SK-N-SH (cell line): ENCODE measurements at regions not wholly inside any gene's neighbourhood (a gene's known extent, or its start where the extent isn't known, plus 50 kb on each side); places are given as distances from the start of the nearest gene placed in this dataset.

Experiments
- CTCF ChIA-PET: fragments of 300-600, 350-600 bp; formaldehyde crosslinking; extraction: SDS; loops from one replicate; lab custom pipeline; 2021; lab: Yijun Ruan, JAX
- POLR2A ChIA-PET: fragments of 350-600 bp; sonication (Branson Sonifier 250); formaldehyde crosslinking; extraction: SDS; loops from one replicate; lab custom pipeline; 2020; ENCODE audit warnings: antibody characterized with exemption, inconsistent platforms; lab: Yijun Ruan, JAX
- DNase-seq: peaks from one replicate; pipeline ENCODE4 v3.0.0; 2012
- H2AFZ ChIP-seq: fragments of 200-600 bp; sonication (generic); 2 replicates; pipeline ENCODE4 v1.8.1; 2016; ENCODE audit warnings: antibody characterized with exemption, mild to moderate bottlenecking, low read depth
- H3F3A ChIP-seq: fragments of 200-600 bp; sonication (generic); replicated peaks from 2 replicates; pipeline ENCODE3; 2016; ENCODE audit warnings: antibody characterized with exemption, mild to moderate bottlenecking; ENCODE audit not compliant: insufficient read depth
- H3K27ac ChIP-seq, 2 experiments: fragments of 200-500 bp in 1 of 2; fragments of 200-600 bp in 1 of 2; sonication (Bioruptor generic) in 1 of 2; sonication (generic), shearing (Covaris generic) in 1 of 2; 2 replicates each; pipeline versions ENCODE4 v1.5.1 to v1.6.1; 2014 to 2016; ENCODE audit warnings: low read depth in 2 of 2, inconsistent platforms in 1 of 2, low read length in 1 of 2, mild to moderate bottlenecking in 1 of 2, mixed read lengths in 1 of 2
- H3K27me3 ChIP-seq: fragments of 200-600 bp; sonication (generic), shearing (Covaris generic); 2 replicates; pipeline ENCODE4 v1.6.1; 2016; ENCODE audit warnings: mixed run types; ENCODE audit not compliant: insufficient read depth
- H3K36me3 ChIP-seq, 2 experiments: fragments of 200-500 bp in 1 of 2; fragments of 200-600 bp in 1 of 2; sonication (Bioruptor generic) in 1 of 2; sonication (generic) in 1 of 2; replicated peaks in 1 of 2; 2 replicates each; pipeline versions ENCODE3 to v1.5.1; 2014 to 2016; ENCODE audit warnings: low read length in 1 of 2, mild to moderate bottlenecking in 1 of 2; ENCODE audit not compliant: insufficient read depth in 2 of 2, control insufficient read depth in 1 of 2
- H3K4me1 ChIP-seq, 2 experiments: fragments of 200-500 bp in 1 of 2; fragments of 200-600 bp in 1 of 2; sonication (Bioruptor generic) in 1 of 2; sonication (generic), shearing (Covaris generic) in 1 of 2; 2 replicates each; pipeline versions ENCODE4 v1.5.1 to v1.6.1; 2014 to 2016; ENCODE audit warnings: low read depth in 1 of 2, low read length in 1 of 2, mixed run types in 1 of 2; ENCODE audit not compliant: insufficient read depth in 2 of 2, control insufficient read depth in 1 of 2
- H3K4me2 ChIP-seq: fragments of 200-600 bp; sonication (generic), shearing (Covaris generic); 2 replicates; pipeline ENCODE4 v1.6.1; 2017; ENCODE audit warnings: mixed run types
- H3K4me3 ChIP-seq, 2 experiments: fragments of 200-500 bp in 1 of 2; fragments of 200-600 bp in 1 of 2; sonication (Bioruptor generic) in 1 of 2; sonication (generic), shearing (Covaris generic) in 1 of 2; 2 replicates each; pipeline versions ENCODE4 v1.5.1 to v1.8.1; 2014 to 2016; ENCODE audit warnings: low read depth in 2 of 2, inconsistent platforms in 1 of 2, low read length in 1 of 2, mild to moderate bottlenecking in 1 of 2, mixed read lengths in 1 of 2, moderate library complexity in 1 of 2
- H3K79me2 ChIP-seq: fragments of 200-600 bp; sonication (generic); 2 replicates; pipeline ENCODE4 v1.8.1; 2017; ENCODE audit warnings: mild to moderate bottlenecking; ENCODE audit not compliant: insufficient read depth
- H3K9ac ChIP-seq: fragments of 200-600 bp; sonication (generic); 2 replicates; pipeline ENCODE4 v1.6.1; 2017; ENCODE audit warnings: mixed run types
- H3K9me2 ChIP-seq: fragments of 200-600 bp; sonication (generic); 2 replicates; pipeline ENCODE4 v1.6.1; 2017; ENCODE audit warnings: mixed run types
- H3K9me3 ChIP-seq: fragments of 200-600 bp; sonication (generic); 2 replicates; pipeline ENCODE4 v1.6.1; 2017; ENCODE audit warnings: mixed run types, mild to moderate bottlenecking, moderate library complexity
- H4K20me1 ChIP-seq: fragments of 200-600 bp; sonication (generic); 2 replicates; pipeline ENCODE4 v1.6.1; 2017; ENCODE audit warnings: mild to moderate bottlenecking, mixed run types; ENCODE audit not compliant: insufficient read depth
- EP300 ChIP-seq, 2 experiments: IDR thresholded peaks; 2 replicates each; pipeline versions ENCODE4 v1.4.0 to v1.6.1; 2012; ENCODE audit warnings: borderline replicate concordance in 1 of 2, low read depth in 1 of 2, low read length in 1 of 2
- JUND ChIP-seq: IDR thresholded peaks from 2 replicates; pipeline ENCODE4 v1.4.0; 2012
- MEF2A ChIP-seq: IDR thresholded peaks from 2 replicates; pipeline ENCODE4 v1.4.0; 2012; ENCODE audit warnings: low read depth, borderline replicate concordance
- NFIC ChIP-seq: IDR thresholded peaks from 2 replicates; pipeline ENCODE4 v1.4.0; 2012; ENCODE audit warnings: borderline replicate concordance
- NRF1 ChIP-seq: IDR thresholded peaks from 2 replicates; pipeline ENCODE4 v1.6.1; 2012; ENCODE audit warnings: low read depth, mild to moderate bottlenecking, low read length
- POLR2AphosphoS5 ChIP-seq: IDR thresholded peaks from 2 replicates; pipeline ENCODE4 v1.6.1; 2012; ENCODE audit warnings: low read depth, low read length
- RAD21 ChIP-seq: IDR thresholded peaks from 2 replicates; pipeline ENCODE4 v1.6.1; 2012; ENCODE audit warnings: mild to moderate bottlenecking, low read length
- RCOR1 ChIP-seq: fragments of 150-350 bp; IDR thresholded peaks from 2 replicates; pipeline ENCODE4 v1.6.1; 2017; ENCODE audit warnings: antibody characterized with exemption, low read length
- SIN3A ChIP-seq: IDR thresholded peaks from 2 replicates; pipeline ENCODE4 v1.6.1; 2012; ENCODE audit warnings: low read depth, mild to moderate bottlenecking, low read length, moderate library complexity, borderline replicate concordance
- SMC3 ChIP-seq: IDR thresholded peaks from 2 replicates; pipeline ENCODE4 v1.6.1; 2012; ENCODE audit warnings: low read depth, low read length, improper control_type of control experiment
- TAF1 ChIP-seq: IDR thresholded peaks from 2 replicates; pipeline ENCODE4 v1.6.1; 2012; ENCODE audit warnings: low read depth, mild to moderate bottlenecking, low read length, moderate library complexity, borderline replicate concordance
- TCF12 ChIP-seq: IDR thresholded peaks from 2 replicates; pipeline ENCODE4 v1.4.0; 2012
- WGBS: methylation state at CpG from one replicate; pipeline ENCODE4 v1.1.6; 2017; ENCODE audit warnings: low lambda C conversion rate; 5-methylcytosine and 5-hydroxymethylcytosine counted together
- TF ChIP-seq, protein P1 (sequence below): fragments of 200-600 bp; sonication (generic); IDR thresholded peaks from 2 replicates; pipeline ENCODE4 v1.6.1; 2017; ENCODE audit warnings: antibody characterized with exemption, mild to moderate bottlenecking, moderate library complexity
- TF ChIP-seq, protein P2 (sequence below): IDR thresholded peaks from 2 replicates; pipeline ENCODE4 v1.4.0; 2012; ENCODE audit warnings: low read depth
- TF ChIP-seq, protein P3 (sequence below): fragments of 150-350 bp; IDR thresholded peaks from 2 replicates; pipeline ENCODE4 v1.6.1; 2016; ENCODE audit warnings: mild to moderate bottlenecking, low read depth, low read length
- TF ChIP-seq, protein P4 (sequence below): IDR thresholded peaks from 2 replicates; pipeline ENCODE4 v1.4.0; 2012; ENCODE audit warnings: low read depth, borderline replicate concordance

DNA sequence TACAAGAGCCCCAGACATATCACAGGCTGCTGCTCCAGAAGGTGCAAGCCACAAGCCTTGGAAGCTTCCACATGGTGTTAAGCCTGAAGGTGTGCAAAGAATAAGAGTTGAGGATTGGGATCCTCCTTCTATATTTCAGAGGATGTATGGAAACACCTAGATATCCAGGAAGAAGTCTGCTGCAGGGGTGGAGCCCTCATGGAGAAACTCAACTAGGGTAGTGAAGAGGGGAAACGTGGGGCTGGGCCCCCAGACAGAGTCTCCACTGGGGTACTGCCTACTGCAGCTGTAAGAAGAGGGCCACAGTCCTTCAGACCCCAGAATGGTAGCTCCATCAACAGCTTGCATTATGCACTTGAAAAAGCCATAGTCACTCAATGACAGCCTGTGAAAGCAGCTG, 1444.0 kb downstream of the SLITRK1 start:
- Histone ChIP-seq H2AFZ (no peak overlapping the region), H3K9me3 (no peaks in the 10 kb centered on the region), H3K4me3 (no peak overlapping the region), H3K79me2 (no peaks in the 10 kb centered on the region), H3K36me3 (no peaks in the 10 kb centered on the region), H3F3A (no peaks in the 10 kb centered on the region), H4K20me1 (no peaks in the 10 kb centered on the region), H3K27me3 (no peaks in the 10 kb centered on the region), H3K4me2 (no peak overlapping the region), H3K9me2 (no peaks in the 10 kb centered on the region), H3K9ac (no peak overlapping the region), H3K27ac (no peak overlapping the region), H3K4me1 (no peaks in the 10 kb centered on the region)
- TF ChIP-seq NFIC: no peak
- CTCF ChIA-PET: no interaction called here
- POLR2A ChIA-PET: no interaction called here
- whole genome bisulfite sequencing: 0% methylated on average over 1 of the region's 1 CpG
- no peak for DNase-seq

DNA sequence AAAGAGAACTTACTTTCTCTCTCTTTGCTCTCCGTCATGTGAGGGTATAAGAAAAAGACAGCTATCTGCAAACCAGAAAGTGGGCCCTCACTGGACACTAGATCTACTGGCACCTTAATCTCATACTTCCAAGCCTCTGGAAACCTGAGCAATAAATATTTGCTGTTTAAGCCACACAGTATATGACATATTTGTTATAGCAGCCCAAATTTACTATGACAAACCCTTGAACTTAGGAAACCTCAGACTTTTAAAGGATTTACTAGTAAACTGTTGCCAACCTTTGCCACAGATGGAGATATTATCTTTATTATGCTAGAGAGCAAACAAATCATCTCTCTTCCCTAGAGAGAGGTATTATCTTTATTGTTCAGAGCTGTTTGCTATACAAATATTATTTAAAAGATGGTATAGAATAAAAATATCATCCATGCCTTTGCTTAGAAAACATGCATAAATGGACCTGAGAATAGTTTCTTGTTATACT, 1446.1 kb downstream of the SLITRK1 start:
- POLR2A ChIA-PET: no interaction called here
- no peak overlapping the region for H3K27ac ChIP-seq
- WGBS: 13% methylated on average over 1 of the region's 1 CpG
- H2AFZ ChIP-seq: no peak overlapping the region
- H3K79me2 ChIP-seq: no peaks in the 10 kb centered on the region
- no peaks in the 10 kb centered on the region for H3F3A ChIP-seq
- H3K9ac ChIP-seq: no peak overlapping the region
- no peaks in the 10 kb centered on the region for H3K9me3 ChIP-seq
- no peaks in the 10 kb centered on the region for H3K4me1 ChIP-seq
- H3K4me3 ChIP-seq: no peak overlapping the region
- no peaks in the 10 kb centered on the region for H3K27me3 ChIP-seq
- H3K4me2 ChIP-seq: no peak overlapping the region
- H4K20me1 ChIP-seq: no peaks in the 10 kb centered on the region
- TF ChIP-seq JUND (no peak), MEF2A (no peak), EP300 (IDR thresholded peaks at IDR 0.05; ENCODE audit: borderline replicate concordance in 1 of 2, low read depth in 1 of 2, low read length in 1 of 2) (no peak), RAD21 (no peak), POLR2AphosphoS5 (no peak), RCOR1 (no peak)
- TF ChIP-seq, protein P1, sequence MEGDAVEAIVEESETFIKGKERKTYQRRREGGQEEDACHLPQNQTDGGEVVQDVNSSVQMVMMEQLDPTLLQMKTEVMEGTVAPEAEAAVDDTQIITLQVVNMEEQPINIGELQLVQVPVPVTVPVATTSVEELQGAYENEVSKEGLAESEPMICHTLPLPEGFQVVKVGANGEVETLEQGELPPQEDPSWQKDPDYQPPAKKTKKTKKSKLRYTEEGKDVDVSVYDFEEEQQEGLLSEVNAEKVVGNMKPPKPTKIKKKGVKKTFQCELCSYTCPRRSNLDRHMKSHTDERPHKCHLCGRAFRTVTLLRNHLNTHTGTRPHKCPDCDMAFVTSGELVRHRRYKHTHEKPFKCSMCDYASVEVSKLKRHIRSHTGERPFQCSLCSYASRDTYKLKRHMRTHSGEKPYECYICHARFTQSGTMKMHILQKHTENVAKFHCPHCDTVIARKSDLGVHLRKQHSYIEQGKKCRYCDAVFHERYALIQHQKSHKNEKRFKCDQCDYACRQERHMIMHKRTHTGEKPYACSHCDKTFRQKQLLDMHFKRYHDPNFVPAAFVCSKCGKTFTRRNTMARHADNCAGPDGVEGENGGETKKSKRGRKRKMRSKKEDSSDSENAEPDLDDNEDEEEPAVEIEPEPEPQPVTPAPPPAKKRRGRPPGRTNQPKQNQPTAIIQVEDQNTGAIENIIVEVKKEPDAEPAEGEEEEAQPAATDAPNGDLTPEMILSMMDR: no peak
- no peaks in the 10 kb centered on the region for H3K36me3 ChIP-seq
- DNase-seq: no peak
- CTCF ChIA-PET: interaction anchor here (1.3 kb wide), 1 partner anchor 22 kb away, joined by 3 read pairs; no protein-coding TSS in a partner anchor
- H3K9me2 ChIP-seq: no peaks in the 10 kb centered on the region

DNA sequence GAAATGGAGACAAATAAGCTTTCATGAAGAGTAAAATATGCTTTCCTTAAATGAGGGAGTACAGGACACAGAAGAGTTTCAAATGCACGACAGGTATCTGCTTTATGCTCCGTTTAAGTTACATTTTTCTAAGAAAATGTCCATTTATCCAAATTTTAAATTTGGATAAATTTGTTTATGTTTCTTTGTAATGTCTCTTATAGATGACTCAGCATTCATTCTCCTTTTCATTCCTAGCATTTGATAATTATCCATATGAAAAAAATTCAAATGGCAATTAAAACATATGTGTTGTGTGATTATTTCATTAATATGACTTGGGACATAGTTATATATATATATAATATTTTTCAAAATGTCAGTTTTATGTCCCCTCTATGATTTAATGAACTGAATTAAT, 1449.3 kb downstream of the SLITRK1 start:
- ChIA-PET POLR2A (no interaction called here), CTCF (no interaction called here)
- no peaks in the 10 kb centered on the region for H4K20me1 ChIP-seq
- no peaks in the 10 kb centered on the region for H3K9me3 ChIP-seq
- TF ChIP-seq SIN3A (no peak), RCOR1 (no peak), TAF1 (no peak), SMC3 (no peak), RAD21 (no peak), TCF12 (no peak), NRF1 (no peak)
- TF ChIP-seq, protein P1: no peak
- TF ChIP-seq, protein P2, sequence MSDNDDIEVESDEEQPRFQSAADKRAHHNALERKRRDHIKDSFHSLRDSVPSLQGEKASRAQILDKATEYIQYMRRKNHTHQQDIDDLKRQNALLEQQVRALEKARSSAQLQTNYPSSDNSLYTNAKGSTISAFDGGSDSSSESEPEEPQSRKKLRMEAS: no peak
- TF ChIP-seq, protein P3, sequence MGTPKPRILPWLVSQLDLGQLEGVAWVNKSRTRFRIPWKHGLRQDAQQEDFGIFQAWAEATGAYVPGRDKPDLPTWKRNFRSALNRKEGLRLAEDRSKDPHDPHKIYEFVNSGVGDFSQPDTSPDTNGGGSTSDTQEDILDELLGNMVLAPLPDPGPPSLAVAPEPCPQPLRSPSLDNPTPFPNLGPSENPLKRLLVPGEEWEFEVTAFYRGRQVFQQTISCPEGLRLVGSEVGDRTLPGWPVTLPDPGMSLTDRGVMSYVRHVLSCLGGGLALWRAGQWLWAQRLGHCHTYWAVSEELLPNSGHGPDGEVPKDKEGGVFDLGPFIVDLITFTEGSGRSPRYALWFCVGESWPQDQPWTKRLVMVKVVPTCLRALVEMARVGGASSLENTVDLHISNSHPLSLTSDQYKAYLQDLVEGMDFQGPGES: no peak
- TF ChIP-seq, protein P4, sequence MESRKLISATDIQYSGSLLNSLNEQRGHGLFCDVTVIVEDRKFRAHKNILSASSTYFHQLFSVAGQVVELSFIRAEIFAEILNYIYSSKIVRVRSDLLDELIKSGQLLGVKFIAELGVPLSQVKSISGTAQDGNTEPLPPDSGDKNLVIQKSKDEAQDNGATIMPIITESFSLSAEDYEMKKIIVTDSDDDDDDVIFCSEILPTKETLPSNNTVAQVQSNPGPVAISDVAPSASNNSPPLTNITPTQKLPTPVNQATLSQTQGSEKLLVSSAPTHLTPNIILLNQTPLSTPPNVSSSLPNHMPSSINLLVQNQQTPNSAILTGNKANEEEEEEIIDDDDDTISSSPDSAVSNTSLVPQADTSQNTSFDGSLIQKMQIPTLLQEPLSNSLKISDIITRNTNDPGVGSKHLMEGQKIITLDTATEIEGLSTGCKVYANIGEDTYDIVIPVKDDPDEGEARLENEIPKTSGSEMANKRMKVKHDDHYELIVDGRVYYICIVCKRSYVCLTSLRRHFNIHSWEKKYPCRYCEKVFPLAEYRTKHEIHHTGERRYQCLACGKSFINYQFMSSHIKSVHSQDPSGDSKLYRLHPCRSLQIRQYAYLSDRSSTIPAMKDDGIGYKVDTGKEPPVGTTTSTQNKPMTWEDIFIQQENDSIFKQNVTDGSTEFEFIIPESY: no peak
- H3K4me1 ChIP-seq: no peaks in the 10 kb centered on the region
- H3K36me3 ChIP-seq: no peaks in the 10 kb centered on the region
- H3K27ac ChIP-seq: no peak overlapping the region
- 7% methylated on average over 2 of the region's 2 CpGs for WGBS
- H2AFZ ChIP-seq: no peak overlapping the region
- no peaks in the 10 kb centered on the region for H3F3A ChIP-seq
- no peaks in the 10 kb centered on the region for H3K9me2 ChIP-seq
- H3K27me3 ChIP-seq: no peaks in the 10 kb centered on the region
- no peak overlapping the region for H3K4me2 ChIP-seq
- no peak for DNase-seq
- H3K79me2 ChIP-seq: no peaks in the 10 kb centered on the region
- H3K4me3 ChIP-seq: no peak overlapping the region
- H3K9ac ChIP-seq: no peak overlapping the region
